HG03460 (cell line): ENCODE measurements at regions not wholly inside any gene's neighbourhood (a gene's known extent, or its start where the extent isn't known, plus 50 kb on each side); places are given as distances from the start of the nearest gene placed in this dataset.

Experiments used
- ATAC-seq: cut with Tn5 transposase; IDR thresholded peaks from one replicate; pipeline ENCODE4 v1.9.1; 2021; ENCODE audit not compliant: unreplicated experiment

GRCh38 chr2:5841126-5841525, 148.9 kb downstream of the SOX11 start:
- no peak for ATAC-seq

- ATAC-seq = no peak
Observed at GRCh38 chr2:5842326-5842725, 150.1 kb downstream of the SOX11 start.

DNA sequence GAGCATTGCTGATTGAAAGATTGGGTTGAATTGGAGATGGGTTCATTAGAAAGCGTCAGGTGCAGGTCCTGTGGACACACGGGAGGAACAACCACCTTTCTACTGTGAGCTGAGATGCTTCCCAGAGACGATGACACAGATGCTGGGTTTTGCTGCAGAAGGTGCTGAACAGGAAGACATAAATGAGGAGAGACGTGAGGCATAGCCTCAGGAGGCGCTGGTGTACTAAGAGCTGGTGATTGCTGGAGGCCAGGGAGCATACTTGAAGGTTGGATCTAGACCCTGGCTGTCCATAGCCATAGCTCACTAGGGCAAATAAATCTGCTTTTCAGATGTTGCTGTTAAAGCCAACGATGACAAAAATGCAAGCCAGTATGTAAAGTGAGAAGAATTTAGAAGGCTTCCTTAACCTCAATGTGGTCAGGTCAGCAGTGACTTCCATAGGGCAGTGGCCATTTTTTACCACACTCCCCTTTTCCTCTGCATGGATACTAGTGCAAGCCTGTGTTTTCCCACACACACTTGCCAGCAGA, 153.7 kb downstream of the SOX11 start:
- no peak for ATAC-seq

DNA sequence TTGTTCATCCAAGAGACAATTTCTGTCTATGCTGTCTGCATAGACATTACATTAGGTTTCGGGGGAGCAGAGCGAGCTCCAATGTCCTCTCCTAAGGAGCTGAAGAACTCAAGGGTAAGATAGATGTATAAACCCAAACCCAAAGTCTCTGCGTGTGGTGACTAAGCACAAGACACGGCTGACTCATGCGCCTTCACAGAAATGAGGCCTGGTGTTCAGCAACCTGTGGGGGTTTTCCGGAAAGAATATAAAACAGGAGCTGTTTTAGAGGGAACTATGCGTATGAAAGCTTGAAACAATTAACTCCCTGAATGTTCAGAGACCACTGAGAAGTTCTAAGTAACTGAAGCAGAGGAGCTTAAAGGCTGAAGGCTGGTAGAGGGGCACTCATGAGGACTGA, 154.7 kb downstream of the SOX11 start:
- no peak for ATAC-seq

GRCh38 chr2:5849562-5849961, 157.4 kb downstream of the SOX11 start:
- ATAC-seq = no peak

DNA sequence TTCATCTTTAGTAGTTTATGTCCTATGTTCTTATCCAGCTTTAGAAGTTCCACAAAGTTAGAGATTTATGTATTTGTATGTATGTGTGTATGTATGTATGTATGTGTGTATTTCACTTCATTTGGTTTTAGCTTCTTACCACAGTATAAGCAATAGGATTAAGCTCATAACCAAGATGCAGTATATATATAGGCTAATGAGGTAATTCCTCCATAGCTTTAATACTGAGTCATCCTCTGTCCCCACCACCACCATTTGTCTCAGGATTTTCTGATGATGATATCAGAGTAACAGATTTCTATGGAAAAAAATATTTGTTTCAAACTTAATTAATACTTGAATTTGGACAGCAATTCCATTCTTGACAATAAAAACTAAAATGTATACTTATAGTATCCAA, 159.2 kb downstream of the SOX11 start:
- no peak for ATAC-seq

- ATAC-seq = no peak
Observed at GRCh38 chr2:5854797-5855196, 162.6 kb downstream of the SOX11 start.

DNA sequence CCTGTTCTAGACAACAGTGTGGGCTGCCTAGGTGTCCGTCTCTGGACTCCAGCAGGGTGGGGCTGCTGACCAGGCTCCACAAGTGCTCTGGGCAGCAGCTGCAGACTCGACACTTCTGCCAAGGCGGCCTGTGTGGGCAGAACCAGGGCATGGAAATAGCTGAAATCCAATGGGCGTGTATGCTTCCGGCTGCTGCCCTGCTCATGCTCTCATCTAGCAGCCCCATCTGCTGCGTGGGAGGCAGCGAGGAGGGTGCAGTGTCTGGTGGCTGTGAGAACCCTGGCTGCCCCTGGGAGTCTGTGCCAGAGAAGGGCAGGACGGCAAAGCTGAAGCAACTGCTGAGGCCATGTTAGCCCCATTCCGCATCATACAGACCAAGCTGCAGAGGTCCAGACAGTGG, 174.9 kb downstream of the SOX11 start:
- no peak for ATAC-seq

DNA sequence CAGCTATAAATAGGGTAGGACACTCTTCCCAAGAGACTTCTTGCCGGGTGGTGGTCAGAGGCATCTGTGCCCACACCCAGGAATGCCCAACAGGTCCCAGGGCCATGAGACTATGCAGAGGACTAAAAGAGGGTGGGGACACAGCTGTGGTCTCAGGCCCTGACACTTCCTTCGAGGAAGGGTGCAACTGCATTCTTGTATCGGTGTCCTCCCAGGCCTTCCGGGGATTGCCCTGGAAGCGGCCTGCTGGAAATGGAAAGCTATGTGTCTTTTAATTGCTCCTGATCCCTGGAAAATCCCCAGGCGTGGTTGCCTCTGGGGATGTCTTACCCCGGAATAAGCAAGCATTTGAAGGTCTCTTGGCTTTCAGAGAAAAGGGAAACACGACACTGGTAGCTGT, 176.7 kb downstream of the SOX11 start:
- ATAC-seq = no peak

GRCh38 chr2:5869936-5870335, 177.8 kb downstream of the SOX11 start:
- ATAC-seq = no peak

GRCh38 chr2:5877360-5877759, 185.2 kb downstream of the SOX11 start:
- no peak for ATAC-seq

DNA sequence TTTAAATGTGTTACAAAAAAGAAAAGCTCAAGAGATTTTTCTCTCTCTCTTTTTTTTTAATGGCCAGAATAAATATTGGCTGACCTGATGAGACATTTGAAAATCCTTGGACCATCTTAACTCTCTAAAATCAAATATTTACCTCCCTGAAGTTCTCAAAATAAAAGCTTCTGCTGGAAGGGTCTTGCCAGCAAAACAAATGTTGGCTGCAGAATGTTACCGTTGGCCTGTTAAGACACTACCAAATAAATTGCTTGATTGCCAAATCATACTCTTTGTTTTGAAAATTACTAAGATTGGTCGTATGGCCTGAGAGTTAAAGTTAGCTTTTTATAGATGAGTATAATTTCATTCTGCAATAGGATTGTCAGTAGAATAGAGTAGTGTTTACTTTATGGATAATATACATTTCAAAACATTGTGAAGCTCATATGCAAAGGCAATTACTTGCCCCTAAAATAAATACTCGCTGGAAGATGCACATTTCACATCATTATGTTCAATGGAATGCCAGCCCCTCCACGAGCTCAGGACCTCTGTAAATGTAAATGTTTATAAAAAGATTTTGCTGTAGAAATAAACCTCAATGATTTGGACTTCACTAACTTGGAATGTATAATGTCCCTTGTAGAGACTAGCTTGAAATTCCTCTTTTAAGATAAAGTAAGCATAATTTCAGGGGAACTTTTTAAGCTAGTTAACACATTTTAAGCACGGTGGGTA, 193.4 kb downstream of the SOX11 start:
- no peak for ATAC-seq

GRCh38 chr2:5886462-5886861, 194.3 kb downstream of the SOX11 start:
- no peak for ATAC-seq

- no peak for ATAC-seq
Observed at GRCh38 chr2:5888126-5888525, 195.9 kb downstream of the SOX11 start.

- no peak for ATAC-seq
Observed at GRCh38 chr2:5889519-5889918, 197.3 kb downstream of the SOX11 start.

DNA sequence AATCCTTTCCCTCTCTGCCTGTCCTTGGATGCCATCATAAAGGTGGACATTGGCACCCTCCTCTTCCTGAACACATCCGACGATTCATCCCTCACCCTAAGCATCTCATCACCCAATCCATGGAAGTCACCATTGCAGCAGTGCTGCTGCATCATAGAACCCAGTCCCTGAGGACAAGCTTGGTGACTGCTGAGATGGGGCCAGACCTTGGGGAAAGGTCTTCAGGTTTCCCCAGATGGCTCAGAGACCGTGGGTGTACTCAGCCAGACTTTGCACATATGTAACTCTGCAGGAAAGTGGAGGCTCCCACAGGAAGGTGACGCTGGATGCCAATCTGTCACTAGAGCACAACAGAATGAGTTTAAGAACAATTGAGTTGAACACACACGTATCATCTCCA, 202.2 kb downstream of the SOX11 start:
- ATAC-seq = no peak

GRCh38 chr2:5895284-5895683, 203.1 kb downstream of the SOX11 start:
- ATAC-seq = no peak

GRCh38 chr2:5897249-5897648, 205.1 kb downstream of the SOX11 start:
- no peak for ATAC-seq

DNA sequence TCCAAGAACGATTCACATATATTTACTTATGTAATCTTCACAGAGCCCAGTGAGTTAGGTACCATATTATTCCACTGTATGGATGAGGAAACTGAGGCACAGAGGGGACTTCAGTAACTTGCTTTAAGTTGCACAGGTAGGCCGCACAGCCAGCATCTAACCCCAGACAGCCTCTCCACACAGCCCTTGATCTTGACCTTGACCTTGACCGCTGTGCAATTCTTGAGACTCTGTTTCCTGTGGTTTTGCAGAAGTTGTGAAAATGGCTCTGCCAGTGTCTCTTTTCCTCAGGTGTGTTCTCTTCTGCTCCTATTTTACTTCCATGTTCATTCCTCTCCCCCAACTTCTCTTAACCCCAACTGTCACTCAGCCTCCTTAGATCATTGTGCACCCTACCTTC, 206.5 kb downstream of the SOX11 start:
- ATAC-seq = no peak

GRCh38 chr2:5905661-5906060, 213.5 kb downstream of the SOX11 start:
- ATAC-seq = no peak

DNA sequence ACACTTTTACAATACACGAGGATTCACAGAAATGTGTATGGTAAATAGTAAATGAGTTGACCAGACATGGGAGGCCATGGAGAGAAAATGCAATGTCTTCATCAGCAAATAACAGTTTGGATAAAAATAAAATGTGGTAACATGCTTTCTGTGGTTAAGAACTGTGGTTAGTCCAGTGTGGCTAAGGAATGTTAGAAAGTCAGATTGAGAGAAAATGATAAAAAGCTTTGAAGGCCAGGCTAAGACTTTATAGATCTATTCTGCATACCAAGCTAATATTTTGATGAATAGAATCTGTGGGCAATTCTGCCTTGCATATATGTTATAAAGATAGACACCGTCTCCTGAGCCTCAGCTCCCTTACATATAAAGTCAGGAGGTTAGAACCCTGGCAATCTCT, 215.9 kb downstream of the SOX11 start:
- ATAC-seq = no peak

- no peak for ATAC-seq
Observed at GRCh38 chr2:5911718-5912117, 219.5 kb downstream of the SOX11 start.

GRCh38 chr2:5913711-5914395, 221.7 kb downstream of the SOX11 start:
- ATAC-seq = no peak
